Testis (tissue), 2 donors: ENCODE measurements at regions not wholly inside any gene's neighbourhood (a gene's known extent, or its start where the extent isn't known, plus 50 kb on each side); places are given as distances from the start of the nearest gene placed in this dataset.

Source experiments
- CTCF ChIP-seq, 3 experiments: fragments of 450-650 bp in 2 of 3; fragments of 200-600 bp in 1 of 3; sonication (generic) in 1 of 3; IDR thresholded peaks; one replicate each; pipeline ENCODE4 v1.5.1; 2016 to 2019; ENCODE audit warnings: antibody characterized with exemption in 3 of 3, mild to moderate bottlenecking in 2 of 3, moderate library complexity in 1 of 3
- POLR2A ChIP-seq: fragments of 450-650 bp; IDR thresholded peaks from one replicate; pipeline ENCODE4 v1.6.1; 2017; ENCODE audit warnings: antibody characterized with exemption, mild to moderate bottlenecking, moderate library complexity

DNA sequence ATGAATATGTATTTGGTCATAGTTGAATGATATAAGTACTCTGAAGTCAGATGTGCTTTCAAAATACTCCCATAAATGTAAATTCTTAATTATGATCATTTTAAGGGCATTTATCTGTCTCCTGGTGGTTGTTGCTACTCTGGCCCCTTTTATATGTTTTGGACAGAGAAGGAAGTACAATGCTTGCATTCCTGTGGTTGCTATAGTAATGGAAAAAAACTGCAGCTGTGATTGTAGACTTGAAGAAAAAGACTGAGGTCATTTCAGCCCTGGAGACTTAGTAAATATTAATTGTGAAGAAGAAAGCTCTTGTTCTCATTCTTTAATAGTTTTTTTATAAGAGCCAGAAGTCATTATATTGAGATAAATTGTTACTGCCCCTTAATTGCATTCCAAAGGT, 70.2 kb upstream of the FERD3L start:
- TF ChIP-seq POLR2A: no peak
- TF ChIP-seq CTCF (IDR thresholded peaks at IDR 0.05): no peak
